ENCODE measurements at regions not wholly inside any gene's neighbourhood (a gene's known extent, or its start where the extent isn't known, plus 50 kb on each side); places are given as distances from the start of the nearest gene placed in this dataset.

DNA sequence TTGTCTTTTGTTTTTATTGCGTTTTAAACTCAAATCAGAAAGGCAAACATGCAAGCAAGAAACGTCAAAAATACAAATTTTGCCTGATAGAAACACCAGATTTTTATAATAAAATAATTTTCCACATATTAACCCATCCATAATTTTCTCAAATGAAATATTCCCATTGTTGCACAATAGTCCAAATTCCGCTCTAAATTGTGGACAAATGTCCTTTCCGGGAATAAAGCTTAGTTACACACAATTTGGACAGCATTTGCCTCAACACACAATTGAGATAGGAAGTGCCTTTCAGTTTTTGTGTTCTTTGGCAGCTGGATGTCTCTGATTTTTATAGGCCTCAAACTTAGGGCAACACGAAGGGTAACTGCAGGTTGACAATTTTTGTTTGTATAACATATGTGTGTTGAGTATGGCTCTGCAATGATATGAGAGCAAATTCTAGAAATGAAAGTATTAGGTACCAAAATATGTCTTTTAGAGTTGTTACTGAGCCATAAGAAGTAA, 105.8 kb downstream of the DIO2 start:
- TF ChIP-seq ELF4 (CRISPR knock-in tag; IDR thresholded peaks at IDR 0.05) (no peak), ZEB2 (IDR thresholded peaks at IDR 0.05) (no peak), ZFX (CRISPR knock-in tag; IDR thresholded peaks at IDR 0.05) (no peak), ZZZ3 (IDR thresholded peaks at IDR 0.05) (no peak), EZH2 (IDR thresholded peaks at IDR 0.05; ENCODE audit: borderline replicate concordance, low read depth, low read length) (no peak), NFYB (IDR thresholded peaks at IDR 0.05; ENCODE audit: extremely low read depth, insufficient read length) (no peak)
- TF ChIP-seq, protein P1, sequence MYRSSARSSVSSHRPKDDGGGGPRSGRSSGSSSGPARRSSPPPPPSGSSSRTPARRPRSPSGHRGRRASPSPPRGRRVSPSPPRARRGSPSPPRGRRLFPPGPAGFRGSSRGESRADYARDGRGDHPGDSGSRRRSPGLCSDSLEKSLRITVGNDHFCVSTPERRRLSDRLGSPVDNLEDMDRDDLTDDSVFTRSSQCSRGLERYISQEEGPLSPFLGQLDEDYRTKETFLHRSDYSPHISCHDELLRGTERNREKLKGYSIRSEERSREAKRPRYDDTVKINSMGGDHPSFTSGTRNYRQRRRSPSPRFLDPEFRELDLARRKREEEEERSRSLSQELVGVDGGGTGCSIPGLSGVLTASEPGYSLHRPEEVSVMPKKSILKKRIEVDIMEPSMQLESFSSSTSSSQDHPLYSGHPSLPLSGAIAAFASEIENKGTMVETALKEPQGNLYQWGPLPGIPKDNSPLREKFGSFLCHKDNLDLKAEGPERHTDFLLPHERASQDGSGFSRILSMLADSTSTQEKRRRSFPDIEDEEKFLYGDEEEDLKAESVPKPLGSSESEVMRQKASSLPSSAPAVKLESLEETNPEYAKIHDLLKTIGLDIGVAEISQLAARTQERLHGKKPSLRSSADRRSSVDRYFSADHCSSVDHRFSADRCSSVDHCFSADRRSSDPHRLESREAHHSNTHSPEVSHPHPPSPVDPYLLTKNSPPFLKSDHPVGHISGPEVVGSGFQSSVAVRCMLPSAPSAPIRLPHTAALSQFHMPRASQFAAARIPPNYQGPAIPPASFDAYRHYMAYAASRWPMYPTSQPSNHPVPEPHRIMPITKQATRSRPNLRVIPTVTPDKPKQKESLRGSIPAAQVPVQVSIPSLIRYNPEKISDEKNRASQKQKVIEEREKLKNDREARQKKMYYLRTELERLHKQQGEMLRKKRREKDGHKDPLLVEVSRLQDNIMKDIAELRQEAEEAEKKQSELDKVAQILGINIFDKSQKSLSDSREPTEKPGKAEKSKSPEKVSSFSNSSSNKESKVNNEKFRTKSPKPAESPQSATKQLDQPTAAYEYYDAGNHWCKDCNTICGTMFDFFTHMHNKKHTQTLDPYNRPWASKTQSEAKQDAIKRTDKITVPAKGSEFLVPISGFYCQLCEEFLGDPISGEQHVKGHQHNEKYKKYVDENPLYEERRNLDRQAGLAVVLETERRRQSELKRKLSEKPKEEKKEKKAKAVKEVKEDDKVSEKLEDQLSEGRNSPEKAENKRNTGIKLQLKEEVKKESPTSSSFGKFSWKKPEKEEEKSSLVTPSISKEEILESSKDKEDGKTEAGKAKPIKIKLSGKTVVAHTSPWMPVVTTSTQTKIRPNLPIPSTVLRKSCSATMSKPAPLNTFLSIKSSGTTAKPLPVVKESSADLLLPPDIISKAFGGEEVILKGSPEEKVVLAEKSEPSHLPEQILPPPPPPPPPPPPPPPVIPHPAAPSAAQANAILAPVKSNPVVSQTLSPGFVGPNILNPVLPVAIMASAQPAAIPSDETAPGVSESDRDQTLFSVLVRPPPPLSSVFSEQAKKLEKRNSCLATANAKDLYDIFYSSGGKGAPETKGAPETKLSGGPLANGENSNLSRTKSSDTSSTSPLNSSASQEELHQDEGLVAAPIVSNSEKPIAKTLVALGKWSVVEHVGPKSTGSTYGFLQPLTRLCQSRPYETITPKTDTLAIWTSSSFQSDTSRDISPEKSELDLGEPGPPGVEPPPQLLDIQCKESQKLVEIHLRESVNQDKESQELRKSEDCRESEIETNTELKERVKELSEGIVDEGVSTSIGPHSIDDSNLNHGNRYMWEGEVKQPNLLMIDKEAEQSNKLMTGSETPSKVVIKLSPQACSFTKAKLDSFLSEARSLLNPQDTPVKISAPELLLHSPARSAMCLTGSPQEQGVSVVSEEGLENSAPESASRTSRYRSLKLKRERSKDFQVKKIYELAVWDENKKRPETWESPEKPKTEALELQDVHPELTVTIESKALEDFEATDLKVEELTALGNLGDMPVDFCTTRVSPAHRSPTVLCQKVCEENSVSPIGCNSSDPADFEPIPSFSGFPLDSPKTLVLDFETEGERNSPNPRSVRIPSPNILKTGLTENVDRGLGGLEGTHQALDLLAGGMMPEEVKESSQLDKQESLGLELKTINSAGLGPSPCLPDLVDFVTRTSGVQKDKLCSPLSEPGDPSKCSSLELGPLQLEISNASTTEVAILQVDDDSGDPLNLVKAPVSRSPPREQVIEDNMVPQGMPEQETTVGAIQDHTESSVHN (IDR thresholded peaks at IDR 0.05; ENCODE audit: borderline replicate concordance in 1 of 2, low read depth in 1 of 2) = no peak
- TF ChIP-seq, protein P2, sequence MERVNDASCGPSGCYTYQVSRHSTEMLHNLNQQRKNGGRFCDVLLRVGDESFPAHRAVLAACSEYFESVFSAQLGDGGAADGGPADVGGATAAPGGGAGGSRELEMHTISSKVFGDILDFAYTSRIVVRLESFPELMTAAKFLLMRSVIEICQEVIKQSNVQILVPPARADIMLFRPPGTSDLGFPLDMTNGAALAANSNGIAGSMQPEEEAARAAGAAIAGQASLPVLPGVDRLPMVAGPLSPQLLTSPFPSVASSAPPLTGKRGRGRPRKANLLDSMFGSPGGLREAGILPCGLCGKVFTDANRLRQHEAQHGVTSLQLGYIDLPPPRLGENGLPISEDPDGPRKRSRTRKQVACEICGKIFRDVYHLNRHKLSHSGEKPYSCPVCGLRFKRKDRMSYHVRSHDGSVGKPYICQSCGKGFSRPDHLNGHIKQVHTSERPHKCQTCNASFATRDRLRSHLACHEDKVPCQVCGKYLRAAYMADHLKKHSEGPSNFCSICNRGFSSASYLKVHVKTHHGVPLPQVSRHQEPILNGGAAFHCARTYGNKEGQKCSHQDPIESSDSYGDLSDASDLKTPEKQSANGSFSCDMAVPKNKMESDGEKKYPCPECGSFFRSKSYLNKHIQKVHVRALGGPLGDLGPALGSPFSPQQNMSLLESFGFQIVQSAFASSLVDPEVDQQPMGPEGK (CRISPR knock-in tag; IDR thresholded peaks at IDR 0.05; ENCODE audit: borderline replicate concordance) = no peak
- TF ChIP-seq, protein P3, sequence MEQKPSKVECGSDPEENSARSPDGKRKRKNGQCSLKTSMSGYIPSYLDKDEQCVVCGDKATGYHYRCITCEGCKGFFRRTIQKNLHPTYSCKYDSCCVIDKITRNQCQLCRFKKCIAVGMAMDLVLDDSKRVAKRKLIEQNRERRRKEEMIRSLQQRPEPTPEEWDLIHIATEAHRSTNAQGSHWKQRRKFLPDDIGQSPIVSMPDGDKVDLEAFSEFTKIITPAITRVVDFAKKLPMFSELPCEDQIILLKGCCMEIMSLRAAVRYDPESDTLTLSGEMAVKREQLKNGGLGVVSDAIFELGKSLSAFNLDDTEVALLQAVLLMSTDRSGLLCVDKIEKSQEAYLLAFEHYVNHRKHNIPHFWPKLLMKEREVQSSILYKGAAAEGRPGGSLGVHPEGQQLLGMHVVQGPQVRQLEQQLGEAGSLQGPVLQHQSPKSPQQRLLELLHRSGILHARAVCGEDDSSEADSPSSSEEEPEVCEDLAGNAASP (IDR thresholded peaks at IDR 0.05) = no peak
